HG02642 (cell line): ENCODE measurements at regions not wholly inside any gene's neighbourhood (a gene's known extent, or its start where the extent isn't known, plus 50 kb on each side); places are given as distances from the start of the nearest gene placed in this dataset.

Experiments
- ATAC-seq: cut with Tn5 transposase; IDR thresholded peaks from one replicate; pipeline ENCODE4 v1.9.1; 2021; ENCODE audit warnings: mild to moderate bottlenecking; ENCODE audit not compliant: unreplicated experiment, poor library complexity

- ATAC-seq: no peak
Observed at GRCh38 chr6:147116056-147116455, 88.2 kb upstream of the STXBP5 start.

- no peak for ATAC-seq
Observed at GRCh38 chr6:147117011-147117410, 87.2 kb upstream of the STXBP5 start.

GRCh38 chr6:147117580-147117979, 86.6 kb upstream of the STXBP5 start:
- ATAC-seq: no peak

- ATAC-seq: no peak
Observed at GRCh38 chr6:147119310-147119709, 84.9 kb upstream of the STXBP5 start.

- ATAC-seq: no peak
Observed at GRCh38 chr6:147122823-147123222, 81.4 kb upstream of the STXBP5 start.

- ATAC-seq: no peak
Observed at GRCh38 chr6:147126618-147127022, 77.6 kb upstream of the STXBP5 start.

- ATAC-seq: no peak
Observed at GRCh38 chr6:147127587-147127986, 76.6 kb upstream of the STXBP5 start.

- no peak for ATAC-seq
Observed at GRCh38 chr6:147128056-147128455, 76.2 kb upstream of the STXBP5 start.

GRCh38 chr6:147131532-147132128, 72.6 kb upstream of the STXBP5 start:
- no peak for ATAC-seq

GRCh38 chr6:147132889-147133288, 71.3 kb upstream of the STXBP5 start:
- ATAC-seq: no peak

- no peak for ATAC-seq
Observed at GRCh38 chr6:147133669-147134068, 70.5 kb upstream of the STXBP5 start.

GRCh38 chr6:147135211-147135681, 69.0 kb upstream of the STXBP5 start:
- no peak for ATAC-seq

GRCh38 chr6:147136057-147136456, 68.2 kb upstream of the STXBP5 start:
- no peak for ATAC-seq

- ATAC-seq: no peak
Observed at GRCh38 chr6:147137986-147138385, 66.2 kb upstream of the STXBP5 start.

GRCh38 chr6:147138835-147139234, 65.4 kb upstream of the STXBP5 start:
- ATAC-seq: no peak

- ATAC-seq: no peak
Observed at GRCh38 chr6:147141711-147142308, 62.4 kb upstream of the STXBP5 start.

- no peak for ATAC-seq
Observed at GRCh38 chr6:147142684-147143245, 61.5 kb upstream of the STXBP5 start.

GRCh38 chr6:147149092-147149491, 55.1 kb upstream of the STXBP5 start:
- ATAC-seq: no peak

- ATAC-seq: no peak
Observed at GRCh38 chr6:147149826-147150225, 54.4 kb upstream of the STXBP5 start.

- no peak for ATAC-seq
Observed at GRCh38 chr6:147150293-147150692, 53.9 kb upstream of the STXBP5 start.
